Neuronal stem cell (in vitro differentiated cells): ENCODE measurements at regions not wholly inside any gene's neighbourhood (a gene's known extent, or its start where the extent isn't known, plus 50 kb on each side); places are given as distances from the start of the nearest gene placed in this dataset.

Source experiments
- DNase-seq: peaks from one replicate; pipeline ENCODE4 v3.0.0-alpha.2; 2013; ENCODE audit warnings: low spot score
- H2AFZ ChIP-seq: one replicate; pipeline ENCODE4 v1.6.1; 2013; ENCODE audit warnings: mild to moderate bottlenecking, low read length, inconsistent platforms
- H2AK5ac ChIP-seq: 2 replicates; pipeline ENCODE4 v1.6.1; 2013; ENCODE audit warnings: low read depth, mild to moderate bottlenecking, inconsistent platforms, low read length, moderate library complexity, mixed read lengths
- H2BK120ac ChIP-seq: 2 replicates; pipeline ENCODE4 v1.6.1; 2013; ENCODE audit warnings: low read depth, mild to moderate bottlenecking, inconsistent platforms, low read length, moderate library complexity, mixed read lengths
- H2BK12ac ChIP-seq: one replicate; pipeline ENCODE4 v1.6.1; 2013; ENCODE audit warnings: low read length, inconsistent platforms
- H2BK15ac ChIP-seq: 2 replicates; pipeline ENCODE4 v1.6.1; 2013; ENCODE audit warnings: mild to moderate bottlenecking, low read length, inconsistent platforms, mixed read lengths
- H2BK5ac ChIP-seq: one replicate; pipeline ENCODE4 v1.6.1; 2013; ENCODE audit warnings: inconsistent platforms, mild to moderate bottlenecking, low read length, moderate library complexity
- H3K14ac ChIP-seq: one replicate; pipeline ENCODE4 v1.6.1; 2013; ENCODE audit warnings: low read length, inconsistent platforms
- H3K18ac ChIP-seq: 2 replicates; pipeline ENCODE4 v1.6.1; 2013; ENCODE audit warnings: low read length, inconsistent platforms
- H3K23ac ChIP-seq: 2 replicates; pipeline ENCODE4 v1.6.1; 2013; ENCODE audit warnings: low read depth, mild to moderate bottlenecking, mixed read lengths, low read length, inconsistent platforms; ENCODE audit not compliant: poor library complexity
- H3K27ac ChIP-seq: replicated peaks from 3 replicates; pipeline ENCODE4 v1.5.1; 2013; ENCODE audit warnings: low read length, inconsistent platforms
- H3K27me3 ChIP-seq, 3 experiments: 2 replicates each; pipeline ENCODE4 v1.6.1; 2013; ENCODE audit warnings: low read length in 3 of 3, mild to moderate bottlenecking in 2 of 3, inconsistent platforms in 1 of 3, low read depth in 1 of 3, mixed read lengths in 1 of 3, moderate library complexity in 1 of 3; ENCODE audit not compliant: control insufficient read depth in 3 of 3, insufficient read depth in 3 of 3
- H3K36me3 ChIP-seq, 2 donors: replicated peaks in 1 of 2; 2 replicates each; pipeline ENCODE4 v1.6.1; 2013; ENCODE audit warnings: low read length in 2 of 2; ENCODE audit not compliant: control insufficient read depth in 2 of 2, insufficient read depth in 2 of 2
- H3K4ac ChIP-seq: 2 replicates; pipeline ENCODE4 v1.6.1; 2013; ENCODE audit warnings: inconsistent platforms, mild to moderate bottlenecking, low read length, moderate library complexity
- H3K4me1 ChIP-seq, 2 donors: 1 replicate in 1 of 2; 2 replicates in 1 of 2; pipeline ENCODE4 v1.6.1; 2013; ENCODE audit warnings: low read length in 2 of 2, low read depth in 1 of 2; ENCODE audit not compliant: control insufficient read depth in 2 of 2, insufficient read depth in 1 of 2
- H3K4me2 ChIP-seq: one replicate; pipeline ENCODE4 v1.6.1; 2013; ENCODE audit warnings: mild to moderate bottlenecking, low read length, inconsistent platforms; ENCODE audit not compliant: insufficient read depth, poor library complexity, severe bottlenecking
- H3K4me3 ChIP-seq, 2 donors: 2 replicates each; pipeline ENCODE4 v1.5.1; 2013; ENCODE audit warnings: low read length in 2 of 2, mild to moderate bottlenecking in 2 of 2, inconsistent platforms in 1 of 2, moderate library complexity in 1 of 2
- H3K79me1 ChIP-seq: one replicate; pipeline ENCODE4 v1.6.1; 2013; ENCODE audit warnings: low read depth, mild to moderate bottlenecking, inconsistent platforms, low read length, moderate library complexity
- H3K9ac ChIP-seq: one replicate; pipeline ENCODE4 v1.6.1; 2013; ENCODE audit warnings: mild to moderate bottlenecking, low read depth, low read length, inconsistent platforms; ENCODE audit not compliant: poor library complexity
- H3K9me3 ChIP-seq, 2 donors: replicated peaks in 1 of 2; 2 replicates each; pipeline versions ENCODE3 to v1.6.1; 2013; ENCODE audit warnings: low read length in 2 of 2, mild to moderate bottlenecking in 2 of 2, inconsistent platforms in 1 of 2, low read depth in 1 of 2, mixed read lengths in 1 of 2, moderate library complexity in 1 of 2; ENCODE audit not compliant: control insufficient read depth in 2 of 2, insufficient read depth in 1 of 2
- H4K8ac ChIP-seq: one replicate; pipeline ENCODE4 v1.6.1; 2013; ENCODE audit warnings: low read depth, mild to moderate bottlenecking, inconsistent platforms, low read length, moderate library complexity
- H4K91ac ChIP-seq: one replicate; pipeline ENCODE4 v1.6.1; 2013; ENCODE audit warnings: low read length, low read depth, mild to moderate bottlenecking, inconsistent platforms; ENCODE audit not compliant: poor library complexity
- WGBS, 2 donors: extraction: QIAGEN DNeasy Blood & Tissue Kit; methylation state at CpG; one replicate each; pipeline ENCODE4 v1.1.7; 2013; ENCODE audit warnings: missing lambda C conversion rate in 2 of 2, mixed read lengths in 1 of 2; ENCODE audit not compliant: insufficient read length in 2 of 2, insufficient replicate concordance in 1 of 2; ENCODE audit errors: extremely low coverage in 2 of 2; 5-methylcytosine and 5-hydroxymethylcytosine counted together

DNA sequence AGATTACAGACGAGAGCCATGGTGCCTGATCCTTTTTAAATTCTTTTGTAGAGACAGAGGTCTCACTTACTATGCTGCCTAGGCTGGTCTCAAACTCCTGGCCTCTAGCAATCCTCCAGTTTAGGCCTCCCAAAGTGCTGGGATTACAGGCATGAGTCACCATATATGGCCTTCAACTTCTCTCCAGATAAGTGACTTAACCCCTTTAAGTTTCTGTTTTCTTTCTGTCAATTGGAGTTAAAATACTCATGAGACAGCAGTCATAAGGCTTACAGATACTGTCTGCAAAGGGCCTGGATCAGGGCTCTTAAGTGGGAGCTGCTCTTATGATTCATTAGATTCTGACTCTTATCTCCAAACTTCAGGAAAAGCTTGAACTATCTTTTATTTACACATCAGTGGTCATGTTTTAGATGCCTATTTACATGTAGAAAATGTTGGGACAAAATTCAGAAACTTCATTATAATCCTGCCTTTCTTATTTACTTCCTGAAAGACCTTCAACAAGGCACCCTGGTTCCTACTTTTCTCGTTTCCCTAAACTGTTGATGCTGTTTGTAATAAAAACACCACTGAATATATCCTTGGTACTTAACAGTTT is 271.5 kb upstream of the TBX3 start:
- H2AFZ ChIP-seq, result no peak overlapping the region
- no peak overlapping the region for H2BK120ac ChIP-seq
- no peak overlapping the region for H3K9ac ChIP-seq
- no peaks in the 10 kb centered on the region for H3K36me3 ChIP-seq
- no peak overlapping the region for H3K4ac ChIP-seq
- H3K79me1 ChIP-seq, result no peaks in the 10 kb centered on the region
- no CpG with 5 or more reads among the region's 2 CpGs for WGBS, 2 donors
- H3K4me2 ChIP-seq, result no peak overlapping the region
- H3K18ac ChIP-seq, result no peak overlapping the region
- no peak overlapping the region for H4K91ac ChIP-seq
- H3K4me3 ChIP-seq, result no peak overlapping the region
- H2AK5ac ChIP-seq, result no peak overlapping the region
- H3K27me3 ChIP-seq, result no peaks in the 10 kb centered on the region
- no peak overlapping the region for H3K14ac ChIP-seq
- no peak overlapping the region for H2BK12ac ChIP-seq
- no peak overlapping the region for H2BK5ac ChIP-seq
- H3K23ac ChIP-seq, result no peak overlapping the region
- H3K9me3 ChIP-seq, result no peaks in the 10 kb centered on the region
- no peak overlapping the region for H2BK15ac ChIP-seq
- H3K27ac ChIP-seq, result no peak overlapping the region
- no peak overlapping the region for H4K8ac ChIP-seq
- no peak for DNase-seq
- H3K4me1 ChIP-seq, result no peaks in the 10 kb centered on the region

GRCh38 chr12:114954511-114955055 is 270.6 kb upstream of the TBX3 start:
- Histone ChIP-seq H2BK15ac (no peak overlapping the region), H3K27ac (no peak overlapping the region), H2AFZ (no peak overlapping the region), H3K4ac (no peak overlapping the region), H3K9me3 (no peaks in the 10 kb centered on the region), H3K36me3 (no peaks in the 10 kb centered on the region), H4K91ac (no peak overlapping the region), H3K79me1 (no peaks in the 10 kb centered on the region), H2BK5ac (no peak overlapping the region), H2BK120ac (no peak overlapping the region), H4K8ac (no peak overlapping the region), H2BK12ac (no peak overlapping the region), H3K27me3 (no peaks in the 10 kb centered on the region), H3K4me2 (no peak overlapping the region), H2AK5ac (no peak overlapping the region), H3K18ac (no peak overlapping the region), H3K4me1 (no peaks in the 10 kb centered on the region), H3K14ac (no peak overlapping the region), H3K23ac (no peak overlapping the region), H3K4me3 (no peak overlapping the region), H3K9ac (no peak overlapping the region)
- no peak for DNase-seq
- no CpG with 5 or more reads among the region's 6 CpGs for WGBS, 2 donors

DNA sequence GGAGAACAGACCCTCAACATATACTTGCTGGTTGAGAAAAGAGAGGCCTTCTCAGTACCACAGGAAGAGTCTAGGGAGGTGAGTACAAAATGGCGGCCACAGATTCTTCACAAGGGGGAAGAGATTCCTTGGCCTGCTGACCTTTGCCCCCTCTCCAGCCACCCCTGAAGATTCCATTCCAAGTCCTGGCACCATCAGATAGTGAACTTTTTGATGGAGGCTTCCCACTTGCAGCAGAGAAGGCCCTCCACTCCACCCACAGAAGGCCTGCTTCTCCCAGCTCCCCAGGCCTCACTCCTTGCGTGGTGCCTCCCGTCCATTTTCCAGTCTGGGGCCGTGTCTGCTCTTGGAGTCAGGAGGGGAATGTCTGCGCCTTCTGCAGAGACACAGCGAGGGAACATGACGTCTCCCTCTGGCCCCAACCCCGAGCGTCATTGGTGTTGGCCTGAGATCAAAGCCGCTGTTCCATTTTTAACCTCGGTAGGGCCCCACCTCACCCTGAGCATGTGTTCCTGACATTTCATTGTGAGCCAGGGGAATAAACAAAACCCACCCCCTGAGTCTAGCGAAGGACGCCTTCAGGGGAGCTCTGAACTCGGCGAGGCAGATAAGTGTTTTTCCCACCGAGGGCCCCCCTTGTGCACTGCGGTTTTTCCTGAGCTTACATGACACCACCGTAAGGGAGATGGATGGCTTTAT is 268.7 kb upstream of the TBX3 start:
- Histone ChIP-seq H2BK5ac (no peak overlapping the region), H3K27me3 (no peaks in the 10 kb centered on the region), H4K91ac (no peak overlapping the region), H3K36me3 (no peaks in the 10 kb centered on the region), H2BK120ac (no peak overlapping the region), H4K8ac (no peak overlapping the region), H3K18ac (peak overlapping the region; percentile 80), H3K9ac (no peak overlapping the region), H3K4me2 (no peak overlapping the region), H2AK5ac (no peak overlapping the region), H3K4ac (no peak overlapping the region), H3K4me1 (peaks cover 0 to 2% of the 10 kb centered on the region in 2 donors), H2AFZ (no peak overlapping the region), H2BK15ac (no peak overlapping the region), H3K9me3 (no peaks in the 10 kb centered on the region), H3K14ac (no peak overlapping the region), H2BK12ac (no peak overlapping the region), H3K23ac (no peak overlapping the region), H3K4me3 (no peak overlapping the region), H3K27ac (no peak overlapping the region), H3K79me1 (no peaks in the 10 kb centered on the region)
- DNase-seq, result no peak
- WGBS, 2 donors, result no CpG with 5 or more reads among the region's 18 CpGs

DNA sequence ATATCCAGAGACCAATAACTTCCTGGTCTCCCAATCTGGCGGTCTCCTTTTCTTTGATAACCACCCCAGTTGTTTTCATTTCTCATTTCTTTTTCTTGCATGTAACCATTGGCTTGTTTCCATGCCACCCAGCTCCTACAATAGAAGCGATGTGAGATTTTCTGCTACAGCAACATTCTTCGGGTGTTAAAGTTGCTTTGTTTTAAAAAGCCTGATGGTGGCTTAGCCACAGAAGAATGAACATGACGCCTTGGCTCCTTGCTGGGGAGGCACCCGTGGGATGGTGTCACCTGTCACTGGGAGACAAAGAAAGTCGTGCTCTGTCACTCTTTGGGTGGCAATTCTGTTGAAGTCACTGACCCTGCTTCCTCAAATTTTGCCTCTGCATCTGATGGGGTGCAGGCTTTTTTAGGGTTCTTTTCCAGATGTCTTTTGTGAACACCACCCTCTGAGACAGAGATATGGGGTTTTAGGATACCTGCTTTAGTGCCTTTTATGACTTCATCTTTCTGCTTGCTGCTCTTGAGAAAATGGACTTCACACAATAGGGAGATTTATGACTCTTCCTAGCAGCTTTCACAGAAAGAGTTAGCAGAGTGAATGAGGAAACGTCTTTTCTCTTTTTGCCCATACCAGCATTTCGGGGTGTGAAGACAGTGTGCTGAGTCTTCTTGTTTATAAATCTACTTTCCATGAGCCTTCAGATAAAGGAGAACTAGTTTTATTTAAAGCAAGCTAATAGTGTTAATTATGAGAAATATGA is 265.3 kb upstream of the TBX3 start:
- Histone ChIP-seq H3K14ac (no peak overlapping the region), H4K91ac (no peak overlapping the region), H3K79me1 (no peaks in the 10 kb centered on the region), H2AK5ac (no peak overlapping the region), H3K4me2 (no peak overlapping the region), H3K23ac (no peak overlapping the region), H3K9ac (no peak overlapping the region), H3K4me3 (no peak overlapping the region), H3K4me1 (peaks cover 0 to 2% of the 10 kb centered on the region in 2 donors), H3K9me3 (no peaks in the 10 kb centered on the region), H3K27me3 (no peaks in the 10 kb centered on the region), H3K36me3 (no peaks in the 10 kb centered on the region), H3K18ac (no peak overlapping the region), H3K27ac (no peak overlapping the region), H2BK120ac (no peak overlapping the region), H2AFZ (no peak overlapping the region), H4K8ac (no peak overlapping the region), H3K4ac (no peak overlapping the region), H2BK15ac (no peak overlapping the region), H2BK12ac (no peak overlapping the region), H2BK5ac (no peak overlapping the region)
- WGBS, 2 donors, result no CpG with 5 or more reads among the region's 8 CpGs
- no peak for DNase-seq
